IPS DF 6.9 (cell line): ENCODE measurements at regions not wholly inside any gene's neighbourhood (a gene's known extent, or its start where the extent isn't known, plus 50 kb on each side); places are given as distances from the start of the nearest gene placed in this dataset.

Experiments used
- DNase-seq: peaks from one replicate; pipeline ENCODE4 v3.0.0-alpha.2; 2013; ENCODE audit warnings: low read depth, low spot score
- H3K27ac ChIP-seq: one replicate; pipeline ENCODE4 v1.5.1; 2013; ENCODE audit warnings: low read length, control low read depth
- H3K27me3 ChIP-seq: 2 replicates; pipeline ENCODE4 v1.6.1; 2013; ENCODE audit warnings: mild to moderate bottlenecking, low read length; ENCODE audit not compliant: control insufficient read depth, insufficient read depth
- H3K36me3 ChIP-seq: 2 replicates; pipeline ENCODE4 v1.6.1; 2013; ENCODE audit warnings: low read length; ENCODE audit not compliant: control insufficient read depth, insufficient read depth
- H3K4me1 ChIP-seq: 2 replicates; pipeline ENCODE4 v1.6.1; 2013; ENCODE audit warnings: low read length; ENCODE audit not compliant: control insufficient read depth, insufficient read depth
- H3K4me3 ChIP-seq: 2 replicates; pipeline ENCODE4 v1.5.1; 2013; ENCODE audit warnings: mild to moderate bottlenecking, low read length
- H3K9me3 ChIP-seq: 2 replicates; pipeline ENCODE4 v1.6.1; 2013; ENCODE audit warnings: low read length, inconsistent platforms; ENCODE audit not compliant: control insufficient read depth, insufficient read depth
- WGBS: extraction: QIAGEN DNeasy Blood & Tissue Kit; methylation state at CpG from one replicate; pipeline ENCODE4 v1.1.7; 2013; ENCODE audit warnings: mixed read lengths, missing lambda C conversion rate; ENCODE audit not compliant: insufficient read length, insufficient coverage; 5-methylcytosine and 5-hydroxymethylcytosine counted together

DNA sequence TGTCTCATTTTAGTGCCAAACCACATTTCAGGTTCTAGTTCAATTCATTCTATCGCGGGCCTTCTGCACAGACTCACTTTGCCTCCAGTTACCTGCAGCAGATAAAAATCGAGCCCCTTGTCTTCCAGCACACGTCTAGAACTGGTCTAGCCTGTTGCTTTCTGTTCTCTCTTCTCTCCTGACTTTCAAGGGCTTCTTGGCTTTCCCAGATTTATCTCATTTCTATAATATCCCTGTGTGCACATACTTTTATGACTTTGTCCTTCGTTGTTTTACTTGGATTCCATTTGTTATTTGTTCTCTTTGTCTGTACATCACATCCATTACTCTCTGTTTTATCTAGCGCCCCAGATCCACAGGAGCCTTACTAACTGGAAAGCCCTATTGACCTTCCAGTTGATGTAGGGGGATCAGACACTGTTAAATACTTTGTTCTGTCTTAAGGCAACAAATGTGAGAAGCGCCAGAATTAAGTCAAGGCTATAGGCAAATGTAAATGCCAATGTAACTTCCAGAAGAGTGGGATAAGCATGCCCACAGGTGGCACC lies 284.5 kb upstream of the ADGRL4 start:
- no peaks in the 10 kb centered on the region for H3K9me3 ChIP-seq
- WGBS = no CpG with 5 or more reads among the region's 7 CpGs
- no peak overlapping the region for H3K4me3 ChIP-seq
- no peaks in the 10 kb centered on the region for H3K4me1 ChIP-seq
- H3K27me3 ChIP-seq = no peaks in the 10 kb centered on the region
- no peaks in the 10 kb centered on the region for H3K36me3 ChIP-seq
- DNase-seq = no peak
- H3K27ac ChIP-seq = no peak overlapping the region

DNA sequence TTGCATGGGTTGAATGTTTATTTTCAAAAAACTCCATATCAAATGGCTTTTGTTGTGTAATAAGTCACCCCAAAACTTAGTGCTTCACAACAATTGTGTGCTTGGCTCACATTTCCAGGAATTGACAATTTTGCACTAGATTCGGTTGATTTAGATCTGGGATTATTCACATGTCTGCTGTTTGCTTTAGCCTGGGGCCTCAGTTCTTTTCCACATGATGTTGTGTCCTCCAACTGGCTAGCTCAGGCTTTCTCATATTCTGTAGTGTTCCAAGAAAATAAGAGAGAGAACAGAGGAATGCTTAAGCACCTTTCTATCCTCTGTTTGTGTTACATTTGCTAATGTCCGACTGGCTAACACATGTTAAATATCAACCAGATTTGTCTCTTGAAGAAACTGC lies 281.5 kb upstream of the ADGRL4 start:
- no peaks in the 10 kb centered on the region for H3K27me3 ChIP-seq
- DNase-seq = no peak
- H3K4me3 ChIP-seq = no peak overlapping the region
- no peaks in the 10 kb centered on the region for H3K9me3 ChIP-seq
- no peaks in the 10 kb centered on the region for H3K4me1 ChIP-seq
- H3K36me3 ChIP-seq = no peaks in the 10 kb centered on the region
- WGBS = no CpG with 5 or more reads among the region's 2 CpGs
- H3K27ac ChIP-seq = no peak overlapping the region

- no CpG with 5 or more reads among the region's 2 CpGs for WGBS
- H3K36me3 ChIP-seq = no peaks in the 10 kb centered on the region
- no peaks in the 10 kb centered on the region for H3K27me3 ChIP-seq
- no peaks in the 10 kb centered on the region for H3K9me3 ChIP-seq
- no peak overlapping the region for H3K27ac ChIP-seq
- H3K4me1 ChIP-seq = no peaks in the 10 kb centered on the region
- no peak overlapping the region for H3K4me3 ChIP-seq
- no peak for DNase-seq
Observed at GRCh38 chr1:79285667-79286066, 279.1 kb upstream of the ADGRL4 start.

DNA sequence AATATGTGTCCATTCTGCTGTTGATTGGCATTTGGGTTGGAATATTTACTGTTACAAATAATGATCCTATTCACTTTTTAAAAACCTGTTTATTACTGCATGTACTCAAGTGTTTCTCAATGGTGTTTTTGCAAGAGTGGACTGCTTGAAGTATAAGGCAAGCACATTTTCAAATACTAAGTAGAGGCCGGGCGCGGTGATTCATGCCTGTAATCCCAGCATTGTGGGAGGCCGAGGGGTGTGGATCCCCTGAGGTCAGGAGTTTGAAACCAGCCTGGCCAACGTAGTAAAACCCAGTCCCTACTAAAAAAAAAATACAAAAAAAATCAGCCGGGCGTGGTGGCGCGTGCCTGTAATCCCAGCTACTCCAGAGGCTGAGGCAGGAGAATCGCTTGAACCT lies 276.9 kb upstream of the ADGRL4 start:
- no peak overlapping the region for H3K4me3 ChIP-seq
- no peak for DNase-seq
- WGBS = no CpG with 5 or more reads among the region's 10 CpGs
- no peaks in the 10 kb centered on the region for H3K36me3 ChIP-seq
- H3K27ac ChIP-seq = no peak overlapping the region
- no peaks in the 10 kb centered on the region for H3K4me1 ChIP-seq
- H3K9me3 ChIP-seq = no peaks in the 10 kb centered on the region
- H3K27me3 ChIP-seq = no peaks in the 10 kb centered on the region

GRCh38 chr1:79281442-79281841 lies 274.9 kb upstream of the ADGRL4 start:
- H3K4me3 ChIP-seq = no peak overlapping the region
- DNase-seq = no peak
- H3K9me3 ChIP-seq = no peaks in the 10 kb centered on the region
- no peaks in the 10 kb centered on the region for H3K36me3 ChIP-seq
- H3K27me3 ChIP-seq = no peaks in the 10 kb centered on the region
- no peaks in the 10 kb centered on the region for H3K4me1 ChIP-seq
- H3K27ac ChIP-seq = no peak overlapping the region
- WGBS = no CpG with 5 or more reads among the region's 6 CpGs

GRCh38 chr1:79271759-79272158 lies 265.2 kb upstream of the ADGRL4 start:
- H3K27me3 ChIP-seq = no peaks in the 10 kb centered on the region
- no peak overlapping the region for H3K4me3 ChIP-seq
- DNase-seq = no peak
- no peaks in the 10 kb centered on the region for H3K36me3 ChIP-seq
- no peaks in the 10 kb centered on the region; the same call in 1 of the 2 replicates for H3K9me3 ChIP-seq
- no peak overlapping the region for H3K27ac ChIP-seq
- no peaks in the 10 kb centered on the region for H3K4me1 ChIP-seq
- no CpG with 5 or more reads among the region's 1 CpG for WGBS

DNA sequence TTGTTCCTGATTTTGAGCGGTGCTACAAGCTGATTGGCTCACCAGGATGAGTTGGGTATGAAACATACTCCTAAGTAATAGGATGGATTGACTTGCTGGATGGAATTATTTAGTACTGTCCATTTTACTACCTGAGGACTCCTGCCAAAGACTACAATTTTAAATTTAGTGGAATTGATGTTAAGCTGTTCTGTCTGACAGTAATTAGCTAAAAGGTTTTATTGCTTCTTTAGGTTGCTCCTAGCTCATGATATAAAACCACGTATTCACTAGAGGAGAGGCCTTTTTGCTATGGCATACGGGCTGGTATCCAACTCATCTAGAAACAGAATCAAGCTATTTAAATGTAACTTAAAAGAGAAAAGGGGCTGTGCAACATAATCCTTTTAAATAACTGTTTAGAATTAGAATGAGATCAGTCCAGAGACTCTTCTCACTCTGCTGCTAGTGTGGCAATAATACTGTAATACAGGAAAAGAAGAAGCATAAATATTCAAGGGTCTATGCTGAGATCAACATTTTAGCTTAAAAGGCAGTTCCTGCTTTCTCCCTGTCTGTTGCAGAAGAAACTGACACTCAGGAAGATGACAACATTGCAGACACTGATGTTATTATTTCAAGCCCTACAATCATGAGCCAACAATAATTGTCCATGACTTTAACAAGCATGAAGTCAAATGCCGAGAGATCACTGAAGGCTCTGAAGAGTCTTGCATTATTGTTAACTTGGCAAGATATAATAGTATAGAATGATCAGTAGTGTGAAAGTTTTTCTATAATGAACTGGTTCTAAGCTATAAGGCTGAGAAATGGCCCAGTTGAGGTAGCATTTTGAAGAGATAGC lies 258.7 kb upstream of the ADGRL4 start:
- Histone ChIP-seq H3K27me3 (no peaks in the 10 kb centered on the region), H3K4me1 (no peaks in the 10 kb centered on the region), H3K27ac (no peak overlapping the region), H3K36me3 (no peaks in the 10 kb centered on the region), H3K4me3 (no peak overlapping the region), H3K9me3 (no peaks in the 10 kb centered on the region)
- WGBS = no CpG with 5 or more reads among the region's 4 CpGs
- DNase-seq = no peak

GRCh38 chr1:79264285-79264684 lies 257.8 kb upstream of the ADGRL4 start:
- WGBS = no CpG with 5 or more reads among the region's 1 CpG
- H3K27ac ChIP-seq = no peak overlapping the region

DNA sequence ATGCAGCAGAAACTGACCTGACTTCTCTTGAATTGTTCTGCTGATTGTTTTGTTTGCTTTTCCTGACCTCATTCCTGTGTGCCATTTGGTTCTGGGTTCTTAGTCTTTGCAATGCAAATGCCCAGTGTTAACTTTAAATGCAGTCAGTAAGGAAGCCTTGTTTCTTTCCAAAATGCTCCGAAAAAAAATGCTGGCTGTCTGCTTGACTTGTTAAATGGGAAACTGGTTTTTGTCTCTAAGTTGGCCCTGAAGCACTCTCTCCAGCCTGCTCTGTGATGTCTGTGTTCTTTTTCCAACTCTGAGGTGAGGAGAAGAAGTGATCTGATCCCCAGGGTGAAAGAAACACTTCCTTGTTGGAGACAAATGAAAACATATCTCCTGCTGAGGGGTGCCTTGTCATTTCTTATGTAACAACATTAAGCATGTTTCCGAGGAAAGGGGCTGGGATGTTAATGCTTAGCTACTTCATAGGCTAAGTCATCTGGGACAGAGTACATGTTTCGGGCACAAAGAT lies 256.3 kb upstream of the ADGRL4 start:
- H3K4me1 ChIP-seq = no peaks in the 10 kb centered on the region
- no peaks in the 10 kb centered on the region for H3K36me3 ChIP-seq
- DNase-seq = peak; percentile 37
- no peaks in the 10 kb centered on the region for H3K27me3 ChIP-seq
- WGBS = no CpG with 5 or more reads among the region's 3 CpGs
- H3K27ac ChIP-seq = peak overlapping the region; percentile 55
- no peaks in the 10 kb centered on the region for H3K9me3 ChIP-seq
- no peak overlapping the region for H3K4me3 ChIP-seq

More at GRCh38 chr1:79264285-79264684, 257.8 kb upstream of the ADGRL4 start:
- H3K9me3 ChIP-seq = no peaks in the 10 kb centered on the region
- no peaks in the 10 kb centered on the region for H3K4me1 ChIP-seq
- H3K36me3 ChIP-seq = no peaks in the 10 kb centered on the region
- no peak overlapping the region for H3K4me3 ChIP-seq
- DNase-seq = no peak
- H3K27me3 ChIP-seq = no peaks in the 10 kb centered on the region

GRCh38 chr1:79259390-79260336 lies 253.1 kb upstream of the ADGRL4 start:
- H3K4me3 ChIP-seq = no peak overlapping the region
- no peaks in the 10 kb centered on the region for H3K9me3 ChIP-seq
- DNase-seq = no peak
- H3K4me1 ChIP-seq = no peaks in the 10 kb centered on the region
- H3K27ac ChIP-seq = no peak overlapping the region
- no peaks in the 10 kb centered on the region for H3K36me3 ChIP-seq
- WGBS = no CpG with 5 or more reads among the region's 5 CpGs
- H3K27me3 ChIP-seq = no peaks in the 10 kb centered on the region
